GM21390 (cell line): ENCODE measurements at regions not wholly inside any gene's neighbourhood (a gene's known extent, or its start where the extent isn't known, plus 50 kb on each side); places are given as distances from the start of the nearest gene placed in this dataset.
"Not testable (repeated sequence)": the region's sequence is repeated elsewhere in the genome, so short reads cannot be mapped to it uniquely, and the experiment has no call there.

Source experiments
- ATAC-seq: cut with Tn5 transposase; IDR thresholded peaks from one replicate; pipeline ENCODE4 v1.9.1; 2021; ENCODE audit not compliant: unreplicated experiment

DNA sequence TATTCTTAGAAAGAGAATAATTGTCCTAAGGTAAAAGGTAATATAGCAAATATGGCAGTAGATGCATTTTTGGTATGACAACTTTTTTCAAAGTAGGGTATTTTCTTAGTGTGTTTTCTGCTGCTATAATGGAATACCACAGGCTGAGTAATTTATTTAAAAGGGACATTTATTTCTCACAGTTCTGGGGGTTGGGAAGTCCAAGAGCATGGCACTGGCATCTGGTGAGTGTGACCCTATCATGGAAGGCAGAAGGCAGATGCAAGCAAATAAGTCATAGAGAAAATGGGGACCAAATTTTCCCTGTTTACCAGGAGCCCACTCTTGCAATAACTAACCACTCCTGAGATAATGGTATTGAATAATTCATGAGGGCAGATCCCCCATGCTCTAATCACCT lies 922.5 kb upstream of the MAN1A1 start:
- ATAC-seq, result no peak

- ATAC-seq, result not testable (repeated sequence)
These were observed 918.7 kb upstream of the MAN1A1 start for GRCh38 chr6:120268256-120268655.

GRCh38 chr6:120262354-120262753 lies 912.8 kb upstream of the MAN1A1 start:
- ATAC-seq, result no peak

DNA sequence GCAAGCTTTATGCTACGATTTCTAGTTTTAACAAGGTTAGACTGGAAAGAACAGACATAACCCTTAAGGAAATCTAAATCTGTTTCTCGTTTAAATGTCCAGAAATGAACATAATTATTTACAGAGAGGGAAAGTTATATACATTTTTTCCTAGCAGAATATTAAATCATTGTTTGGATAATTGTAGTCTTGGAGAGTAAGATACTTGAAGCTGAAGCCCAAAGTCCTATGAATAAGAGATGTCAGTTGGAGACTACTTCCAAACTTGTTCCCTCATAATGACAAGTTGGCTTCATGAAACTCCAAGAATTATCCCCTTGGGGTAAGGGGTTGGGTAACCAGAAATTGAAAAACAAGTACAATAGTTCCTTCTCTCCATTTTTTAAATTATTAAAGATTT lies 911.1 kb upstream of the MAN1A1 start:
- no peak for ATAC-seq

DNA sequence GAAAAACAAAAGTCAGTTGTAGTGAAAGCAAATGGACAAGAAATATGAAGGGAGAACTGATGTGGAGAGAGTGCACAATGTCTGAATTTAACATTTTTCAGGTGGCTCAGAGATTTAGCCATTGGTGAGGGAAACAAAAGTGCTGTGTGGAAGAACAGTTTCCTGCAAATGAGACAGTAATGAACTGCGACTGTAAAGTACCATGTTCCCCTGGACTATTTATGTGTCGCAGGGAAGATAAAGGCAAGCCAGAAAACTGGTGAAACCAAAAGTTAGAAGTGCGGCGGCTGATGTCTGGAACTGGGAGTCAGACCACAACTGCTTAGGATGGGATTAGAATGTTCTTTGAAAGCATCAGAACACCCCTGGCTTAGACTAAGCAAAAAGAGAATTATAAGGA lies 905.1 kb upstream of the MAN1A1 start:
- ATAC-seq, result no peak

DNA sequence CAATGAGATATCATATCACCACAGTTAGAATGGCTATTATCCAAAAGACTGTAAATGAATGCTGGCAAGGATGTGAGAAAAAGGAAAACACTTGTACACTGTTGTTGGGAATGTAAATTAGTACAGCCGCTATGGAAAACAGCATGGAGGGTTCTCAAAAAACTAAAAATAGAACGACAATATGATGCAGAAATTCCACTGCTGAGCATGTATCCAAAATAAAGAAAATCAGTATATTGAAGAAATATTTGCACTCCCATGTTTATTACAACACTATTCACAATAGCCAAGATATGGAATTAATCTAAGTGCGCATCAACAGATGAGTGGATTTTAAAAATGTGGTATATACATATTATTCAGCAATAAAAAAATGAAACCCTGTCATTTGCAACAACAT lies 898.9 kb upstream of the MAN1A1 start:
- no peak for ATAC-seq

DNA sequence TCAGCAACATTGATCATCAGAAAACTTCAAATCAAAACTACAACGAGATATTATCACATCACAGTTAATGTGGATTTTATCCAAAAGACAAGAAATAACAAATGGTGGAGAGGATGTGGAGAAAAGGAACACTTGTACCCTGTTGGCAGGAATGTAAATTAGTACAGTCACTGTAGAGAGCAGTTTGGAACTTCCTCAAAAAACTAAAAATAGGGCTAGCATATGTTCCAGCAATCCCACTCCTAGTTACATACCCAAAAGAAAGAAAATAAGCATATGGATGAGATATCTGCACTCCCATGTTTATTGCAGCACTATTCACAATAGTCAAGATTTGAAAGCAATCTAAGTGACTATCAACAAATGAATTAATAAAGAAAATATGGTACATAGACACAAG lies 887.7 kb upstream of the MAN1A1 start:
- no peak for ATAC-seq

GRCh38 chr6:120230008-120230407 lies 880.4 kb upstream of the MAN1A1 start:
- ATAC-seq, result no peak

DNA sequence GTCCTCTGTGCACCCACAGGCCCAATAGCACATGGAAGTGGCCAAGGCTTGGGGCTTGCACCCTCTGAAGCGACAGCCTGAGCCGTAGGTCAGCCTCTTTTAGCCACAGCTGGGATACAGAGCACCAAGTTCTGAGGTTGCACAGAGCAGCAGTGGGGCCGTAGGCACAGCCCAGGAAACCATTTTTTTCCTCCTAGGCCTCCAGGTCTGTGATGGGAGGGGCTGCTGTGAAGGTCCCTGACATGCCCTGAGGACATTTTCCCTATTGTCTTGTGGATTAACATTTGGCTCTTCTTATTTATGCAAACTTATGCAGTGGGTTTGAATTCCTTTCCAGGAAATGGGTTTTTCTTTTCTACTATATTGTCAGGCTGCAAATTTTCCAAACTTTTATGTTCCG lies 878.7 kb upstream of the MAN1A1 start:
- no peak for ATAC-seq

- no peak for ATAC-seq
These were observed 869.8 kb upstream of the MAN1A1 start for GRCh38 chr6:120219339-120219738.

DNA sequence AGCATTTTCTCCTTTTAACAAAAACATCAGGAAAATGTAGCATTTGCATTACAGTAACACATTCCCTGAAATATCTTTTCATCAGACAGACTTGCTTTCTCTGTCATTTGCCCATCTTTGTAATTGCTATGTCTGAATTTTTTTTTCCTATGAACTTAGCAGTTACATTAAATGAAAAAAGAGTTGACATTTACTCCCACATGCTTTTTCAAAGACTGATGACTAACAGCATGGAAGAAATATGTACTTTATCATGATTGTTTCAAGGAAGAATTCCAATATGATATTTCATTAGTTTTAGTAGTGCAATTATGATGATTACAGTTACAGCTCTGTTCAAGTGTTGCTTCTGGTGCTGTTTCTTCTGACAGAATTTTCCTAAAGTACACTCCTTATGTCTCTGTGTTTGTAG lies 864.5 kb upstream of the MAN1A1 start:
- no peak for ATAC-seq

- no peak for ATAC-seq
These were observed 862.6 kb upstream of the MAN1A1 start for GRCh38 chr6:120211955-120212792.

GRCh38 chr6:120202878-120203277 lies 853.3 kb upstream of the MAN1A1 start:
- no peak for ATAC-seq

- ATAC-seq, result no peak
These were observed 851.3 kb upstream of the MAN1A1 start for GRCh38 chr6:120200853-120201252.

DNA sequence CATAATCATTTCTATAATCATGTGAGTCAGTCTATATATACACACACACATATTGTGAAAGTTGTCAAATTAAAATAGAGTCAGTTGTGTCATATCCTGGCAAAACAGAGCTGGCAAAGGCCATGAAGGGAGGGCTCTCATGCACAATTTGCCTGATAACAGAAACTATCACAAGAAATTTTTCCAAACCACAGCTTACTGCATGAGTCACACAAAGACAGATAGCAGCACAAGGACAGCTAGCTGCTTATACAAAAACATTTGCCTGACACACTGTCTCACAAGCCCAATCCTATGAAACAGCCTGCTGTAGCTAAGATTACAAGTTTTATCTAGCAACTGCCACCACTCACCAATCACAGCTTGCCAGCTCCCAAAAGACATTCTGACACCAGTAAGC lies 848.5 kb upstream of the MAN1A1 start:
- ATAC-seq, result no peak

GRCh38 chr6:120186080-120186479 lies 836.5 kb upstream of the MAN1A1 start:
- no peak for ATAC-seq

- no peak for ATAC-seq
These were observed 823.7 kb upstream of the MAN1A1 start for GRCh38 chr6:120173250-120173649.

DNA sequence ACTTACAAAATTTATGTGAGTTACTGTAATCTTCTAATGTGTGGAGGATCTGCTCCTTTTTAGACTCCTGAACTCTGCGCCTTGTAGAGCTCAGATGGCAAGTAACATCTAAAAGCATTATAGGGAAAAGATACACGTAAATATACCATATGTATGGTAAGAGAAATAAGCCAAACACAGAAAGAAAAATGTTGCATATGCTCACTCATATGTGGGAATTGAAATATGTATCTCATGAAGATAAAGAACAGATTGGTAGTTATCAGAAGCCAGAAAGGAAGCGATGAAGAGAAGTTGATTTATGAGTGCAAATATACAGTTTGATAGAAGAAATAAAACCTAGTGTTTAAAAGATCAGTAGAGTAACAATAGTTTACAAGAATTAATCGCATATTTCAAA lies 815.0 kb upstream of the MAN1A1 start:
- ATAC-seq, result no peak

- ATAC-seq, result no peak
These were observed 808.3 kb upstream of the MAN1A1 start for GRCh38 chr6:120157873-120158272.

GRCh38 chr6:120147071-120147871 lies 797.7 kb upstream of the MAN1A1 start:
- ATAC-seq, result no peak

DNA sequence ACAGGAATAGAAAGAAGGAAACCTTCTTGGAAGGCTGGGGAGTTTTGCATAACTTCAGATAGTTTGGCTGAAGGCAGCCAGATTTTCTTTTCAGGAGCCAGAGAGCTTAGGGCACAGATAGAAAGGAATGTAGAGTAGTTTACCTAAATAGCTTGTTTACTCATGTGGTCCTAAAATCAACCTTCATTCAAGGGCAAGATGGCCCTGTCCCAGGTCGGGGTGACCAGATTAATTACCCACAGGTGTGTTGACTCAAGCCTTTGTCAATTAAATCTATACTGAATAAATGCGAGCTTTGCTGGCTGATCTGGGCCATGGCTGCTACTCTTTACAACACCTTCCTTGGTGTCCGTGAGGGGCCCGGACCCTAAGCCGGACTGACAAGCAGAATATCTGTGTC lies 792.0 kb upstream of the MAN1A1 start:
- ATAC-seq, result no peak

DNA sequence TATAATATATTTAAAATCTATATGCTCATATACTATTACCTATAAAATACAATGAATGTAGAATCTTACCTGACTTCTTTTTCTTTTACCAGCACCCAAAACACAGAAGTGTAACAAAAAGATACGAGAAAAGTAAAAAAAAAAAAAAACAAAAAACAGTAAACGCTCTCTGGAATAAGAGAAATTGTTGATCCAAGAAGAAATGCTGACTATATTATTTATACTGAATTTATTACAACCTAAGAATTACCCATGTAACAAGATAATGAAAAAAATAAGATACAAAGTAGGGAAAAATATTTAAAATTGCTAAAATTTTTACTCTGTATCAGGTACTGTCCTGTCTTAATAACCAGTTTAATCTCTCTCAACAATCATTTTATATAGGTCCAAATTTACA lies 787.9 kb upstream of the MAN1A1 start:
- ATAC-seq, result no peak
